ENCODE measurements at regions not wholly inside any gene's neighbourhood (a gene's known extent, or its start where the extent isn't known, plus 50 kb on each side); places are given as distances from the start of the nearest gene placed in this dataset.

DNA sequence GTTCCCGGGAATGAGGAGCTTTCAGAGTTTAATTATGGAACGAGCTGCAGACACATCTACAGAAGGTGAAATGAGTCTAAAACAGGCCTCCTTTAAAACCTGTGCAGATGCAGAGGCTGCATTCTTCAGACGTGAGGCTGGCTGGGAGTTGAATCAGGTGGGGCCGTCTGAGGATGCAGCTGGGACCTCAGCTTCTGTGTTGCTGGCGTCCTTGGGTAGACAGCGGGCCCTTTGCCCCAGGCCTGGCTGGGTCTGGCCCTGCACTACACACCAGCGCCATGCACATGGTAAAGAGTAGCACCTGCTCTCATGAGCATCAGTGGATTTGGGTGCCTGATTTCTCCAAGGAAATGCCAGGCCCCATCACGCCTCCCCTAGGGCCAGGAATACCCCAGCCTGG lies 67.3 kb downstream of the TMEM18 start:
- TF ChIP-seq, protein P1, sequence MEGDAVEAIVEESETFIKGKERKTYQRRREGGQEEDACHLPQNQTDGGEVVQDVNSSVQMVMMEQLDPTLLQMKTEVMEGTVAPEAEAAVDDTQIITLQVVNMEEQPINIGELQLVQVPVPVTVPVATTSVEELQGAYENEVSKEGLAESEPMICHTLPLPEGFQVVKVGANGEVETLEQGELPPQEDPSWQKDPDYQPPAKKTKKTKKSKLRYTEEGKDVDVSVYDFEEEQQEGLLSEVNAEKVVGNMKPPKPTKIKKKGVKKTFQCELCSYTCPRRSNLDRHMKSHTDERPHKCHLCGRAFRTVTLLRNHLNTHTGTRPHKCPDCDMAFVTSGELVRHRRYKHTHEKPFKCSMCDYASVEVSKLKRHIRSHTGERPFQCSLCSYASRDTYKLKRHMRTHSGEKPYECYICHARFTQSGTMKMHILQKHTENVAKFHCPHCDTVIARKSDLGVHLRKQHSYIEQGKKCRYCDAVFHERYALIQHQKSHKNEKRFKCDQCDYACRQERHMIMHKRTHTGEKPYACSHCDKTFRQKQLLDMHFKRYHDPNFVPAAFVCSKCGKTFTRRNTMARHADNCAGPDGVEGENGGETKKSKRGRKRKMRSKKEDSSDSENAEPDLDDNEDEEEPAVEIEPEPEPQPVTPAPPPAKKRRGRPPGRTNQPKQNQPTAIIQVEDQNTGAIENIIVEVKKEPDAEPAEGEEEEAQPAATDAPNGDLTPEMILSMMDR (conservative IDR thresholded peaks at IDR 0.05): no peak
- TF ChIP-seq EZH2 (IDR thresholded peaks at IDR 0.05; ENCODE audit: low read depth): no peak
